Upper lobe of right lung (tissue), 1 donor: ENCODE measurements at regions not wholly inside any gene's neighbourhood (a gene's known extent, or its start where the extent isn't known, plus 50 kb on each side); places are given as distances from the start of the nearest gene placed in this dataset.
A peak's percentile ranks its signal among the peaks of the same experiment; 100 is the strongest.

Experiments
- ATAC-seq: fragments of 200-7000 bp; cut with Tn5 transposase; one replicate; pipeline ENCODE4 v1.9.1; 2020; ENCODE audit warnings: mild to moderate bottlenecking, moderate library complexity
- DNase-seq: peaks from one replicate; pipeline ENCODE4 v3.0.0-alpha.2; 2020
- H3K27ac ChIP-seq: fragments of 200-600 bp; one replicate; pipeline ENCODE4 v1.8.0; 2022
- H3K27me3 ChIP-seq: fragments of 200-600 bp; one replicate; pipeline ENCODE4 v1.8.0; 2022; ENCODE audit warnings: mild to moderate bottlenecking
- H3K36me3 ChIP-seq: fragments of 200-600 bp; one replicate; pipeline ENCODE4 v1.8.0; 2022
- H3K4me1 ChIP-seq: fragments of 200-600 bp; one replicate; pipeline ENCODE4 v1.8.0; 2022
- H3K4me3 ChIP-seq: fragments of 200-600 bp; one replicate; pipeline ENCODE4 v1.8.0; 2022; ENCODE audit warnings: mild to moderate bottlenecking
- H3K9me3 ChIP-seq: fragments of 200-600 bp; one replicate; pipeline ENCODE4 v1.8.0; 2022
- intact Hi-C: fragments of 100-400 bp; cut with DNase I; formaldehyde crosslinking; loops from one replicate; pipeline ENCODE4 v1.11.0; 2022
- TF ChIP-seq, protein P1 (sequence below): fragments of 200-600 bp; IDR thresholded peaks from one replicate; pipeline ENCODE4 v1.8.0; 2022; ENCODE audit warnings: antibody characterized with exemption
- donor health status: DM: no; HTN: yes; CAD: no; lungs with severe emphysema.

DNA sequence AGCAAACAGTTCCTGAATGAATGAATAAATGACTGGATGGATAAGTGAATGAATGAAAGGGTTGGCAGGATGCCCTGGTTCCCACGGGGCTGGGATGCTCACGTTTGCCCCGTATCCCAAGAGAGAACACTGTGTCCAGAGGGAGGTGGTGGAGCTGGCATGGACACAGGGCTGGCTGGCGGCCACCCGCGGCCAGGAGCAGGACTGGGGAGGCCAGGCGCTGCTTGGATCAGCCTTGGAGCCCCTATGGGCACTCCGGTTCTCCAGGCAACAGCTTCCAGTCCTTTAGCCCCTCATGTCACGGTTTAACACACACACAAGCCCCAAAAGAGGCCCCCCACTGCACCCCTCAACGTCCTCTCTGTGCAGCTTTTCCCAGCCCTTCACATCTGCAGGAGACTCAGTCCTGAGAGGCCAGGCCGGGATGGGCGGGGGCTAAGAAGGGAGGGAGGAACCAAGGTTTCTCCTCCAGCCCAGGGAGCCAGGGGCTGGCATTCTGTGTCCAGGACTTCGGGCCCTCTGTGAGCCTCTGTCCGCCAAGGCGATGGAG, 86.0 kb upstream of the ALDH1L1 start:
- no peaks in the 10 kb centered on the region for H3K9me3 ChIP-seq
- H3K36me3 ChIP-seq = no peaks in the 10 kb centered on the region
- ATAC-seq (peak; percentile 30), DNase-seq (peak; percentile 79)
- intact Hi-C loops = no loop called here
- TF ChIP-seq, protein P1, sequence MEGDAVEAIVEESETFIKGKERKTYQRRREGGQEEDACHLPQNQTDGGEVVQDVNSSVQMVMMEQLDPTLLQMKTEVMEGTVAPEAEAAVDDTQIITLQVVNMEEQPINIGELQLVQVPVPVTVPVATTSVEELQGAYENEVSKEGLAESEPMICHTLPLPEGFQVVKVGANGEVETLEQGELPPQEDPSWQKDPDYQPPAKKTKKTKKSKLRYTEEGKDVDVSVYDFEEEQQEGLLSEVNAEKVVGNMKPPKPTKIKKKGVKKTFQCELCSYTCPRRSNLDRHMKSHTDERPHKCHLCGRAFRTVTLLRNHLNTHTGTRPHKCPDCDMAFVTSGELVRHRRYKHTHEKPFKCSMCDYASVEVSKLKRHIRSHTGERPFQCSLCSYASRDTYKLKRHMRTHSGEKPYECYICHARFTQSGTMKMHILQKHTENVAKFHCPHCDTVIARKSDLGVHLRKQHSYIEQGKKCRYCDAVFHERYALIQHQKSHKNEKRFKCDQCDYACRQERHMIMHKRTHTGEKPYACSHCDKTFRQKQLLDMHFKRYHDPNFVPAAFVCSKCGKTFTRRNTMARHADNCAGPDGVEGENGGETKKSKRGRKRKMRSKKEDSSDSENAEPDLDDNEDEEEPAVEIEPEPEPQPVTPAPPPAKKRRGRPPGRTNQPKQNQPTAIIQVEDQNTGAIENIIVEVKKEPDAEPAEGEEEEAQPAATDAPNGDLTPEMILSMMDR = no peak
- H3K4me3 ChIP-seq = peak overlapping the region; percentile 47
- H3K27ac ChIP-seq = peak overlapping the region; percentile 90
- H3K4me1 ChIP-seq = peaks cover 44% of the 10 kb centered on the region
- H3K27me3 ChIP-seq = no peaks in the 10 kb centered on the region

DNA sequence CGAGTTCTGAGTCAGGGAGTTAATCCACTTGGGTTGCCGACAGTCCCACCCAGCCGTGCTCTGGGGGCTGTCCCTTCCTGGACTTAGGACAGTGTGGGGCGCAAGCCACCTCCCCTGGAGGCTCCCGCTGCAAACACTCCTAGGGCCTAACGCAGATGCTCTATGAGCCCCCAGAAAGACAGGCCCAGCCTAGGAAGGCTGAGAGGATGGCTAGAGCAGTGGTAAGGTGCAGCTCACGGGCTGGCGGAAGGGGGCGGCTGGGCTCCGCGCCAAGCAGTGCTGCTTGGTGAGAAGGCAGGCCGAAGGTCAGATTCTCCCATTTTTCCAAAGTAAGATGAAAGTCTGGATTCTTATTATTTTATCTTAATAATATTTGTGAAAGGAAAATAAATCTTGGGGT, 84.6 kb upstream of the ALDH1L1 start:
- Histone ChIP-seq H3K4me1 (peaks cover 35% of the 10 kb centered on the region), H3K9me3 (no peaks in the 10 kb centered on the region), H3K4me3 (no peak overlapping the region), H3K27me3 (no peaks in the 10 kb centered on the region), H3K27ac (no peak overlapping the region), H3K36me3 (no peaks in the 10 kb centered on the region)
- intact Hi-C loops = loop anchor here (5.0 kb wide), 1 partner anchor 122 kb away; no protein-coding TSS in a partner anchor
- peak; percentile 43 for DNase-seq
- TF ChIP-seq, protein P1 = no peak
- no peak for ATAC-seq

- TF ChIP-seq, protein P1 = no peak
- Histone ChIP-seq H3K4me1 (peaks cover 31% of the 10 kb centered on the region), H3K9me3 (no peaks in the 10 kb centered on the region), H3K36me3 (no peaks in the 10 kb centered on the region), H3K27ac (no peak overlapping the region), H3K27me3 (no peaks in the 10 kb centered on the region), H3K4me3 (no peak overlapping the region)
- ATAC-seq (no peak), DNase-seq (peak; percentile 51)
- intact Hi-C loops = loop anchor here (5.0 kb wide), 1 partner anchor 123 kb away; no protein-coding TSS in a partner anchor
Measured at GRCh38 chr3:126264381-126264780, 84.0 kb upstream of the ALDH1L1 start.

- Histone ChIP-seq H3K27ac (no peak overlapping the region), H3K27me3 (no peaks in the 10 kb centered on the region), H3K4me1 (peaks cover 27% of the 10 kb centered on the region), H3K36me3 (no peaks in the 10 kb centered on the region), H3K4me3 (no peak overlapping the region), H3K9me3 (no peaks in the 10 kb centered on the region)
- no peak for ATAC-seq
- TF ChIP-seq, protein P1 = no peak
- intact Hi-C loops = loop anchor here (5.0 kb wide), 1 partner anchor 123 kb away; no protein-coding TSS in a partner anchor
- no peak for DNase-seq
Measured at GRCh38 chr3:126263971-126264370, 83.6 kb upstream of the ALDH1L1 start.

DNA sequence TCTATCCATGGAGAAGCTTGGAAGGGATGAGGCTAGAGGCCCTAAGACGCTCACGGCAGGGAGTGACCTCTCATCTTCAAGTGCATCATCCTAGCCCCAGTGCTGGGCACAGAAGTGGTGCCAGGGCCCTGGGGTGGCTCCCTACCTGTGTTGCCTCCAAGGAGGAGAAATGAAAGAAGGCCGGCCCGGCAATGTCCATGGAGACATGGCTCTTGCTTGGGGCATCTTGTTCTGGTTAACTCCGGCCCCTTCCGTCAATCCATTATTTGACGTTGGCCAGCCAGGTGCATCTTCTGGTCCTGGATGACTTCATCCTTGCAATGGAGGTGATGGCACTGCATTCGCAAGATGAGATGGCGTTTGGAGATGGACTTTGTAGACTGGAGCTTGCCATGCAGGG, 83.2 kb upstream of the ALDH1L1 start:
- peak; percentile 55 for DNase-seq
- H3K4me1 ChIP-seq = peaks cover 25% of the 10 kb centered on the region
- TF ChIP-seq, protein P1 = no peak
- no peaks in the 10 kb centered on the region for H3K36me3 ChIP-seq
- no peak overlapping the region for H3K27ac ChIP-seq
- no peaks in the 10 kb centered on the region for H3K9me3 ChIP-seq
- ATAC-seq = no peak
- no peak overlapping the region for H3K4me3 ChIP-seq
- intact Hi-C loops = loop anchor here (5.0 kb wide), 1 partner anchor 124 kb away; no protein-coding TSS in a partner anchor
- no peaks in the 10 kb centered on the region for H3K27me3 ChIP-seq
